HG03457 (cell line): ENCODE measurements at regions not wholly inside any gene's neighbourhood (a gene's known extent, or its start where the extent isn't known, plus 50 kb on each side); places are given as distances from the start of the nearest gene placed in this dataset.

ENCODE experiments used
- ATAC-seq: cut with Tn5 transposase; IDR thresholded peaks from one replicate; pipeline ENCODE4 v1.9.1; 2021; ENCODE audit warnings: moderate number of reproducible peaks; ENCODE audit not compliant: unreplicated experiment

DNA sequence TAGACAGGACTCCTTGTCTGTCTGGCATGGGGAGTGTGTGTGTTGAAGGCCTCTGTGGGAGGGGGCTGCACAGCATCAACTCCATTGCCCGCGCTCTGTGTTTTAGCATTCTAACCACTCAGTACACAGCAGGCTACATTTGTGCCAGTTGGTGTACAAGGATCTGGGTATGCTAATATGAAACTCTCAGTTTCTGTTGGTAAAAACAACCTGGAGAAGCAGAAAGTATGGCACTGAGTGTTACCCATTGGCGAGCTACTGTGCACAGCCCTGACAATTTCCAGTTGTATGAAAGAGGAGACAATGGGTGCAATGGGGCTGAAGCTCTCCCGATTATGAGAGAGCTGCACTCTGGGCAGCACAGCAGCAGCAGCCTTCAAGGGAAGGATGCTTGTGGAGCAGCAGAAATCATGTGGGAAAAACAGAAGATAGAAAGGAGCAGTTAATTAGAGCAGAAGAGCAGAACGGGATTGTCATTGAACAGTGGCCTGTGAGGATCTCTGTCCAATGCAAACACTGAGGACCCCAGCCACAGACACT, 443.6 kb downstream of the CBLN2 start:
- ATAC-seq = no peak

- ATAC-seq = peak; percentile 54
Measured at GRCh38 chr18:72091369-72091768, 452.8 kb downstream of the CBLN2 start.

- ATAC-seq = no peak
Measured at GRCh38 chr18:72089432-72089831, 454.7 kb downstream of the CBLN2 start.

DNA sequence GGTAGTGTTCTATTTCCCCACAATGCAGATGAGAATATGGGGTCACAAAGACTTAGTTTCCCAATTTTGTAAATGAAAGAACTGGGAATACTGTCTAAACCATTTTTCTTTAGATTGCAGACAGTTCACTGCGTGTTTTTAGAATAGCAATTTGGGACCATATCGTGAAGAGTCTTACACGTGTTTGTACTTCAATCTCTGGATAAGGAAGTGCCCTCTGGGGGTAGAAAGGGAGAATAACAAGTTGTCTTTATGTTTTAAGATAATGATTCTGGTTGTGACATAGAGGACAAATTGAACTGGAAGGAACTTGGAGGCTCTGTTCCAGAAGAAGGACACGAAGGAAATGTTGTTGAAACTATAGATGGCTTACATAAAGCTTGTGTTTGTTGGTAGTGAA, 457.7 kb downstream of the CBLN2 start:
- ATAC-seq = no peak

DNA sequence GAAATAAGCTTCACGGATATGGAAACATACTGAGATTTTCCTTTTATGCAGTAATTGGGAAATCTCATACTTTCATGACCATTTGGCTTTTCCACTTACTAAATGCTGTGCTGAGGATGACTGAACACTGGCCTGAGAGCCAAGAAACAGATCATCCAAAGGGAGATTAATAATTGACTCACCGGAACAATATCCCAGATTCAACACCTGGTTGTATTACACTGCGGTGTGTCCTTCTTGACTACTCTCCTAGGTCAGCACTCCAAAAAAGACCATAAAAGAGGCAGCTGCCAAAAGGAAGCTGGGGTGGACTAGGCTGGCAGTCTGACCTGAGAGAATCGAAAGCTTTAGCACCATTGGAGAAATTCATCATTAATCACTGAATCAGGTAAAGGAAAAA, 469.1 kb downstream of the CBLN2 start:
- ATAC-seq = no peak

- no peak for ATAC-seq
Measured at GRCh38 chr18:72063001-72063400, 481.1 kb downstream of the CBLN2 start.

DNA sequence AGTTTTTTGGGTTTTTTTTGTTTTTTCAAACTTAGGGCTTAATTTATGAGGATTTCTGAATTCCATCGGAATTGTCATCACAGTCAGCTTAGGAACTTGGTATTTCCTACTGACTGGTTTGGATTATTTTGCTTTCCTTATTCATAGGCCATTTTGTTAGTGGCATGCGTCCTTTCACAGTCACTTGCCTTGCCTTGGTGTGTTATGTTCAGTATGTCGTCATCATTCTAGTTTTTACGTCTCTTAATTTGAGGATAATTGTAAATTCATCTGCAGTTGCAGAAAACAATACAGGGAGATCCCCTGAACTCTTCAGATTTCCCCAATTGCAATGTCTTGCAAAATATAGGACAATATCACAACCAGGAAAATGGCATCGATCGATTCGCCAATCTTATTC, 485.3 kb downstream of the CBLN2 start:
- no peak for ATAC-seq

GRCh38 chr18:72056171-72056570, 488.0 kb downstream of the CBLN2 start:
- peak; percentile 58 for ATAC-seq

- ATAC-seq = no peak
Measured at GRCh38 chr18:72041313-72042032, 502.7 kb downstream of the CBLN2 start.

DNA sequence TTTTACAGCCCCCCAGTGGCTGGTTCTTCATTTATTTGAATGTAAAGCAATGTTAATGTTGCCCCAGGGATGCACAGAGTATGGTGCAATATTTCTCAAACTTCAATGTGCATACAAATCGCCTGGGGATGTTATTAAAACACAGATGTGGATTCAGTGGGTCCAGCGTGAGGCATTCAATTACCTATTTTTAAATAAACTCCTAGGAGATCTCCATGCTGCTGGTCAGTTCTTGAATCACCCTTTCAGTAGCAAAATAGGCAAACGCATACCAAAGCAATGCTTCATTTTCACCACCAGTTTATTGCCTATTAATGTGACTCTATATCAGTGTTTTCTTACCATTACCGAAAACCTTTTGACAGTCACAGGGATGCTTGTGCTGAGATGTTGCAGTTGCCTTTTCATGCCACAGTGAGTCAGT, 530.7 kb downstream of the CBLN2 start:
- no peak for ATAC-seq

GRCh38 chr18:71998547-71999097, 545.5 kb downstream of the CBLN2 start:
- no peak for ATAC-seq

DNA sequence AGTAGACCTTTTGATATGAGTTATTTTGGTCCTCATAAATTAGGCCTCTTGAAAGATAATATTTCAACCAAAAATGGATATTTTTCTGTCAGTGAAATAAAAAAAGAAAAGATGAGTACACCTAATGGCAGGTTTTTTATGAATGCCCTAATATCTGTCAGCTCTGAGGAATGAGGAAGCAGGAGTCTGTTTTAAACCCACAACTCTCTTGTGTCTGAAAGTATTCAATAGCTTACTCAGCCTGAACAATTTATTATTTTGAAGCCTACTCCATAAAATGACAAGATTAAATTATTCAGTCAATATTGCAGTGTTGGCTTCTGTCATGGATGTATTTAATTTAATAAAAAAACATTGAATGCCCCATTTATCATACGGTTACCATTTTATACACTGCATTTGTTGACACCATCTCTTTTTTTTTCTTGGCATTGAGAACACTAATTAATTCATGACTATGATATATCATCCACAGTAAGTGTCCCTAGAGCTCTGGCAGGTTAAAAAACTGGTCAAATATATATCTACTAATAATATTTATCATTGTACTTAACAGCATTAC, 548.2 kb downstream of the CBLN2 start:
- no peak for ATAC-seq

DNA sequence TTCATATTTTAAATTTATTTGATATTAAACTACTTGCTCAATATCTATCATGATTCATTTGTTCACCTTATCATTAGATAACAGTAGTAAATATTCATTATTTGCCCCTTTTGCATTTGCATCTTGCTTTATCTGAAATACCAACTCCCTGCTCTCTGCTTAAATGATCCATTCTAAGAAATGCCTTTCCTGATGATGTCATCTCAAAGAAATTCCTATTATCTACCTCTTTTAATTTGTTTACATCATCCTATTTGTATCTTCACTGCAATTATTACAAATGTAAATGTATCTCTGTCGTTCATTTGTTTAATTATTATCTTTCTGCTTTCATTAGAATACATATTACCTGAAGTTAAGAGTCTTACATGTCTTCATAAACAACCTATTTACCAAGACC, 549.9 kb downstream of the CBLN2 start:
- no peak for ATAC-seq

GRCh38 chr18:71989616-71990015, 554.5 kb downstream of the CBLN2 start:
- ATAC-seq = no peak

- no peak for ATAC-seq
Measured at GRCh38 chr18:71986351-71987050, 557.6 kb downstream of the CBLN2 start.

DNA sequence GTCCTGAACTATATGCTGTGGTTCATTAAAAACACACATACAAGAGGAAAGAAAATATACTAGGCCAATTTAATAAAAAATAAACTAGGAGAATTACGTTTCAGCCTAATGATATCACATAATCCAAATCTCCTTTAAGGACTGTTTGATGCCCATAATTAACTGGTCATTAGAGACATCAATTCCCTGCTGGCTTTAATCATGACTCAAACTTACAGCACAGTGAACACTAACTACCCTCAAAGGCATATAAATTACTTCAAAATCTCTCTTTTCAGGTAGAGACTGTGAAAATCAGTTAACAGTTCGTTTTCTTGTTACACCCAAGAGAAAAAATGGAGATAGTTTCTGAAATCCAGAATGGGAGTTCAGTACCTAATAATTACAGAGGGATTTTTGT, 567.4 kb downstream of the CBLN2 start:
- no peak for ATAC-seq

DNA sequence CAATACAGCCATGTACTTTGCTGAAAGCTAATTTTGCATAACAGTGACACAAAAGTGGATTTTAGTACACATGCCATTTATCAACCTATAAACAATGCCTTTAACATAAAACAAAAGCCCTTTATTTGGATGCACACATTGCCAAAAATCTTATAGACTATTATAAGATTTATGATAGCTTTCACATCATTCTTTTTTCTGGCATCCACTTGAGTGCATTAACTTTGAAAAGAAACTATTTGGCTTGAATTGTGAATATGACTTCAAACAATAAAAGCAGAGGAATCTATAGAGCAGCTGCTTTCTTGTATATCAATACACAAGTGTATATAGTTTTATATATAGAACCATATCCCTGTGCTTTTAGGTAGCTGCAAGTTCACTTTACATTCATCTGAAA, 577.4 kb downstream of the CBLN2 start:
- no peak for ATAC-seq

GRCh38 chr18:71958605-71959004, 585.5 kb downstream of the CBLN2 start:
- ATAC-seq = no peak

DNA sequence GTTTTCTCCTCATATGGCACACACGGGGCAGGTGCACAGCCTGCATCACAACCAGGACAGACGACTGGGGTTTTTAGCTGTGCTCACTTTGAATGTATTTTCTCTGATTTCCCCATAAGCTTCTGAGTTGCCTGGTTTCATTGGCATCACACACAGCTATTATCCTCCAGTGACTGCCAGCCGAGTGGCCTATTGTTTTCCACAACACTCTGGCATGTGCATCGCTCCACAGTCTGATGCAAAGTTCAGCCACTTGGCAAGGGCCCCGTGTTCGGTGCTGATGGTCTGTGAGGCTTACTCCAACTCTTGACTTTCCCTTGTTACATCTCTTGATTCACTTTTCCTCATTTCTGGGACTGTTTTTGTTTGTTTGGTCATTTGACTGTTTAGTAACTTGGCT, 593.1 kb downstream of the CBLN2 start:
- ATAC-seq = no peak

GRCh38 chr18:71942433-71942832, 601.7 kb downstream of the CBLN2 start:
- ATAC-seq = no peak

GRCh38 chr18:71939483-71939882, 604.7 kb downstream of the CBLN2 start:
- no peak for ATAC-seq

GRCh38 chr18:71936744-71937143, 607.4 kb downstream of the CBLN2 start:
- ATAC-seq = no peak
